Astrocyte (in vitro differentiated cells and primary cell): ENCODE measurements at regions not wholly inside any gene's neighbourhood (a gene's known extent, or its start where the extent isn't known, plus 50 kb on each side); places are given as distances from the start of the nearest gene placed in this dataset.

Experiments used
- DNase-seq: peaks from one replicate; pipeline ENCODE4 v3.0.0-alpha.2; 2010; ENCODE audit warnings: low read depth
- FAIRE-seq: peaks from 2 replicates; lab custom pipeline; 2011; peaks lifted over from hg19 to GRCh38; lab: Jason Lieb, UNC
- H2AFZ ChIP-seq: 2 replicates; pipeline ENCODE4 v1.6.0; 2012; ENCODE audit warnings: low read depth, low read length, inconsistent platforms
- H3K27ac ChIP-seq: 2 replicates; pipeline ENCODE4 v1.5.1; 2011; ENCODE audit warnings: low read depth, low read length, inconsistent platforms
- H3K27me3 ChIP-seq: 2 replicates; pipeline ENCODE4 v1.6.0; 2011; ENCODE audit warnings: low read length, inconsistent platforms; ENCODE audit not compliant: insufficient read depth
- H3K36me3 ChIP-seq: 2 replicates; pipeline ENCODE4 v1.5.1; 2011; ENCODE audit warnings: low read length, inconsistent platforms; ENCODE audit not compliant: insufficient read depth
- H3K4me1 ChIP-seq: 2 replicates; pipeline ENCODE4 v1.5.1; 2011; ENCODE audit warnings: low read length, inconsistent platforms; ENCODE audit not compliant: insufficient read depth
- H3K4me2 ChIP-seq: 2 replicates; pipeline ENCODE4 v1.6.0; 2012; ENCODE audit warnings: low read length, inconsistent platforms
- H3K4me3 ChIP-seq: 2 replicates; pipeline ENCODE4 v1.5.1; 2011; ENCODE audit warnings: low read depth, mild to moderate bottlenecking, low read length, inconsistent platforms; ENCODE audit not compliant: insufficient read depth
- H3K79me2 ChIP-seq: 2 replicates; pipeline ENCODE4 v1.6.0; 2012; ENCODE audit warnings: mild to moderate bottlenecking, low read length, inconsistent platforms; ENCODE audit not compliant: insufficient read depth
- H3K9ac ChIP-seq: 2 replicates; pipeline ENCODE4 v1.6.0; 2012; ENCODE audit warnings: mild to moderate bottlenecking, low read length, inconsistent platforms
- H3K9me3 ChIP-seq: 2 replicates; pipeline ENCODE4 v1.5.1; 2012; ENCODE audit warnings: low read depth, mild to moderate bottlenecking, low read length, inconsistent platforms; ENCODE audit not compliant: insufficient read depth
- H4K20me1 ChIP-seq: 2 replicates; pipeline ENCODE4 v1.6.0; 2012; ENCODE audit warnings: low read length, inconsistent platforms; ENCODE audit not compliant: insufficient read depth
- H3K27ac Mint-ChIP-seq: one replicate; pipeline ENCODE4 v1.8.0; 2021; ENCODE audit warnings: mild to moderate bottlenecking, mixed read lengths; ENCODE audit not compliant: unreplicated experiment
- H3K27me3 Mint-ChIP-seq: one replicate; pipeline ENCODE4 v1.8.0; 2021; ENCODE audit warnings: low read depth, mixed read lengths; ENCODE audit not compliant: unreplicated experiment
- H3K36me3 Mint-ChIP-seq: one replicate; pipeline ENCODE4 v1.8.0; 2021; ENCODE audit warnings: low read depth, mixed read lengths; ENCODE audit not compliant: unreplicated experiment
- H3K4me1 Mint-ChIP-seq: one replicate; pipeline ENCODE4 v1.8.0; 2021; ENCODE audit warnings: low read depth, mixed read lengths; ENCODE audit not compliant: unreplicated experiment
- H3K4me3 Mint-ChIP-seq: one replicate; pipeline ENCODE4 v1.8.0; 2021; ENCODE audit warnings: mild to moderate bottlenecking, moderate library complexity, mixed read lengths; ENCODE audit not compliant: unreplicated experiment
- H3K9me3 Mint-ChIP-seq: one replicate; pipeline ENCODE4 v1.8.0; 2021; ENCODE audit warnings: mild to moderate bottlenecking, mixed read lengths; ENCODE audit not compliant: unreplicated experiment
- EZH2 ChIP-seq: IDR thresholded peaks from 2 replicates; pipeline ENCODE4 v1.6.1; 2012; ENCODE audit warnings: mild to moderate bottlenecking, low read length, inconsistent platforms; ENCODE audit not compliant: insufficient read depth
- TF ChIP-seq, protein P1 (sequence below): IDR thresholded peaks from 2 replicates; pipeline ENCODE4 v1.5.1; 2011; ENCODE audit warnings: low read depth, mild to moderate bottlenecking, inconsistent platforms, low read length, moderate library complexity; ENCODE audit not compliant: insufficient read depth

DNA sequence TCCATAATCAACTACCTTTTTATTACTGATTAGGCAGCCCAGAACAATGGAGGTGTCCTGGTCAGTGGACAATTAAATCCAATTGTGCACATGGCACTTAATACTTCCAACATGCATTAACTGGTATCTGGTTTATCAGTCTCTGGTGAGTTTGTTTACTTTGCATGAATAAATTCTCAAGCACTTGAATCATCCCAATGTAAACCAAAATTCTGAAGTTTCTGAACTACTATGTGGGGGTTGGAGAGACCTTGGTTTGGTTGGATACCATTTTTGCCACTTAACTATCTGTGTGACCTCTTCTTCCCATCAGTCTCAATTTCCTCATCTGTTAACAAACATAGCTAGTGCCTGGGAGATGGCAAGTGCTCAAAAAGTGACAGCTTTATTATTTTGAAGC is 70.5 kb upstream of the MAP4 start:
- peaks cover 16% of the 10 kb centered on the region for H3K4me1 ChIP-seq
- H3K27ac ChIP-seq, result peak overlapping the region; percentile 97
- no peaks in the 10 kb centered on the region for H3K9me3 ChIP-seq
- peak overlapping the region; percentile 100 for H3K4me3 ChIP-seq
- peaks cover 3% of the 10 kb centered on the region for H3K36me3 ChIP-seq
- peak overlapping the region; percentile 100 for H3K27ac Mint-ChIP-seq
- peaks cover 63% of the 10 kb centered on the region for H4K20me1 ChIP-seq
- no peaks in the 10 kb centered on the region for H3K27me3 ChIP-seq
- TF ChIP-seq EZH2, result no peak
- TF ChIP-seq, protein P1, sequence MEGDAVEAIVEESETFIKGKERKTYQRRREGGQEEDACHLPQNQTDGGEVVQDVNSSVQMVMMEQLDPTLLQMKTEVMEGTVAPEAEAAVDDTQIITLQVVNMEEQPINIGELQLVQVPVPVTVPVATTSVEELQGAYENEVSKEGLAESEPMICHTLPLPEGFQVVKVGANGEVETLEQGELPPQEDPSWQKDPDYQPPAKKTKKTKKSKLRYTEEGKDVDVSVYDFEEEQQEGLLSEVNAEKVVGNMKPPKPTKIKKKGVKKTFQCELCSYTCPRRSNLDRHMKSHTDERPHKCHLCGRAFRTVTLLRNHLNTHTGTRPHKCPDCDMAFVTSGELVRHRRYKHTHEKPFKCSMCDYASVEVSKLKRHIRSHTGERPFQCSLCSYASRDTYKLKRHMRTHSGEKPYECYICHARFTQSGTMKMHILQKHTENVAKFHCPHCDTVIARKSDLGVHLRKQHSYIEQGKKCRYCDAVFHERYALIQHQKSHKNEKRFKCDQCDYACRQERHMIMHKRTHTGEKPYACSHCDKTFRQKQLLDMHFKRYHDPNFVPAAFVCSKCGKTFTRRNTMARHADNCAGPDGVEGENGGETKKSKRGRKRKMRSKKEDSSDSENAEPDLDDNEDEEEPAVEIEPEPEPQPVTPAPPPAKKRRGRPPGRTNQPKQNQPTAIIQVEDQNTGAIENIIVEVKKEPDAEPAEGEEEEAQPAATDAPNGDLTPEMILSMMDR, result no peak
- H3K4me1 Mint-ChIP-seq, result peaks cover 23% of the 10 kb centered on the region
- peaks cover 70% of the 10 kb centered on the region for H3K79me2 ChIP-seq
- peak overlapping the region; percentile 100 for H3K4me2 ChIP-seq
- DNase-seq (peak; percentile 73), FAIRE-seq (no peak)
- H3K9me3 Mint-ChIP-seq, result no peaks in the 10 kb centered on the region
- peak overlapping the region; percentile 100 for H3K9ac ChIP-seq
- H2AFZ ChIP-seq, result no peak overlapping the region
- no peaks in the 10 kb centered on the region for H3K27me3 Mint-ChIP-seq
- H3K4me3 Mint-ChIP-seq, result peak overlapping the region; percentile 98
- peaks cover 3% of the 10 kb centered on the region for H3K36me3 Mint-ChIP-seq

DNA sequence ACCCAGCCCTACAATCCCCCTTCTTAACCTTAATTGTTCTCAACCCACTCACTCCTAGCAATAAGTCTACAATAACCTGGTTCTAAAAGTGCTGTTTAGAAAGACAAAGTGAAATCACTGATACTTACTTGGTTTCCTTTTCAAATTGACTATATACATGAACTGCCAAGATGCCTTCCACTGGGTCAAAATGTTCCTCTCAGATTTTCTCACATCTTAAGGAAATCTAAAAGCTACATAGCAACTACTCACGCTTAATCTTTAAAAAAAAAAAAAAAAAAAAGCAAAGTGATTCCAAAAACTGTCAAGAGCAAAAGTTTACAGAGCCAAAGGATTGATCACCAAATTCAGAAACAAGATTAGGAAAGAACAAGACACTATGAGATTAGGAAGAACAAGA is 68.7 kb upstream of the MAP4 start:
- Histone ChIP-seq H3K9me3 (no peaks in the 10 kb centered on the region), H3K36me3 (peaks cover 3% of the 10 kb centered on the region), H3K4me3 (no peak overlapping the region), H2AFZ (no peak overlapping the region), H3K4me1 (peaks cover 13% of the 10 kb centered on the region), H3K79me2 (peaks cover 87% of the 10 kb centered on the region), H3K27ac (no peak overlapping the region), H4K20me1 (peaks cover 75% of the 10 kb centered on the region), H3K9ac (no peak overlapping the region), H3K27me3 (no peaks in the 10 kb centered on the region), H3K4me2 (peak overlapping the region; percentile 23)
- TF ChIP-seq, protein P1, result no peak
- no peak for TF ChIP-seq EZH2
- Mint-ChIP-seq H3K27me3 (no peaks in the 10 kb centered on the region), H3K4me3 (peak overlapping the region; percentile 5), H3K27ac (peak overlapping the region; percentile 56), H3K4me1 (peaks cover 22% of the 10 kb centered on the region), H3K9me3 (no peaks in the 10 kb centered on the region), H3K36me3 (peaks cover 3% of the 10 kb centered on the region)
- FAIRE-seq, result no peak
- no peak for DNase-seq

DNA sequence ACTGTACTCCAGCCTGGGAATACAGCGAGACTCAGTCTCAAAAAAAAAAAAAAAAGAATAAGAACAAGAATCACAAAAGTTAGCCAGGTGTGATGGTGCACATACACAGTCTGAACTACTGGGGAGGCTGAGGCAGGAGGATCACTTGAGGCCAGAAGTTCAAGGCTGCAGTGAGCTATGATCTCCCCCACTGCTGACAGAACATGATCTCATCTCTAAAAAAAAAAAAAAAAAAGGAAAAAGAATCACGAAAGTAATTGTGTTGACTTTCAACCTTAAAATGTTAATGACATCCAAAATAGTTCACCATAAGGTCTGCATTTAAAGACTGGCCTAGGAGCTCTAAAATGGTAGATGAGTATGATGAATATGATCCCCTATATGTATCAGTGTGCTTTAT is 68.0 kb upstream of the MAP4 start:
- H3K4me1 Mint-ChIP-seq, result peaks cover 21% of the 10 kb centered on the region
- H4K20me1 ChIP-seq, result peaks cover 82% of the 10 kb centered on the region
- H3K36me3 ChIP-seq, result peaks cover 3% of the 10 kb centered on the region
- TF ChIP-seq, protein P1, result no peak
- TF ChIP-seq EZH2, result no peak
- H3K4me3 Mint-ChIP-seq, result peak overlapping the region; percentile 5
- H2AFZ ChIP-seq, result no peak overlapping the region
- peaks cover 95% of the 10 kb centered on the region for H3K79me2 ChIP-seq
- peaks cover 13% of the 10 kb centered on the region for H3K4me1 ChIP-seq
- H3K9me3 Mint-ChIP-seq, result no peaks in the 10 kb centered on the region
- no peak overlapping the region for H3K27ac ChIP-seq
- no peaks in the 10 kb centered on the region for H3K9me3 ChIP-seq
- peak overlapping the region; percentile 23 for H3K4me2 ChIP-seq
- H3K9ac ChIP-seq, result peak overlapping the region; percentile 3
- FAIRE-seq (no peak), DNase-seq (no peak)
- H3K27me3 Mint-ChIP-seq, result no peaks in the 10 kb centered on the region
- no peaks in the 10 kb centered on the region for H3K27me3 ChIP-seq
- peaks cover 3% of the 10 kb centered on the region for H3K36me3 Mint-ChIP-seq
- no peak overlapping the region for H3K4me3 ChIP-seq
- peak overlapping the region; percentile 56 for H3K27ac Mint-ChIP-seq
